ENCODE measurements at regions not wholly inside any gene's neighbourhood (a gene's known extent, or its start where the extent isn't known, plus 50 kb on each side); places are given as distances from the start of the nearest gene placed in this dataset.

DNA sequence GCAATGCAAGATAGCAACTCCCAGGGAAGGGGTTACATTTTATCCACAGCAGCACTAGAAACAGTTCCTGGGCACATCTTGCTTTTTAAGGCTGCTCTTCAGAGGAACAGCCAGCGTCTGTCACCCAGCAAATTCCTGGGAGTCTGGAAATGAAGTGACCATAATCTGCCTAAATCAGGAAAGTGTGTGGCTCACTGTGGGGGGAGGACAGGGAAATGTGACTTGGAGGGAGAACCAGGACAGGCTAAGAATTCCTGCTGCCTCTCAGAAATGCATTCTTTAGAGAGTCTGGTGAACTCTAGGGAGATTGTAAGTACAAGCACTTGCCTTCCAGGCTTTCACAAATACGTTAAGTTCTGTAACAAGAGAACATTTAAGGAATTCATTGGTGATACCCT is 364.3 kb upstream of the SPHKAP start:
- H3K27ac Mint-ChIP-seq (ENCODE audit: unreplicated experiment) = no peak overlapping the region
- Histone ChIP-seq H3K9me3 (no peaks in the 10 kb centered on the region), H3K4me3 (ENCODE audit: low read depth, low read length) (no peak overlapping the region), H3K27me3 (replicated peaks; ENCODE audit: control insufficient read depth, insufficient read depth, low read length) (no peaks in the 10 kb centered on the region), H3K4me1 (no peaks in the 10 kb centered on the region), H3K36me3 (ENCODE audit: control insufficient read depth, insufficient read depth, low read length) (no peaks in the 10 kb centered on the region)
- ChIA-PET CTCF (no interaction called here), POLR2A (no interaction called here)
- intact Hi-C loops (cut with micrococcal nuclease; ENCODE audit: unreplicated experiment) = no loop called here
- H3K4me3 Mint-ChIP-seq (ENCODE audit: unreplicated experiment) = no peak overlapping the region
- H3K27me3 Mint-ChIP-seq (ENCODE audit: insufficient read depth, unreplicated experiment) = peaks cover 11% of the 10 kb centered on the region
- no TSS peak for BruUV-seq (replicated peaks)
- H3K36me3 Mint-ChIP-seq (ENCODE audit: insufficient read depth, unreplicated experiment) = peaks cover 6% of the 10 kb centered on the region
- DNase-seq = no peak
- H3K9me3 Mint-ChIP-seq (ENCODE audit: unreplicated experiment) = no peaks in the 10 kb centered on the region
- H3K4me1 Mint-ChIP-seq (ENCODE audit: low read depth, unreplicated experiment) = no peaks in the 10 kb centered on the region
- TF ChIP-seq, protein P1, sequence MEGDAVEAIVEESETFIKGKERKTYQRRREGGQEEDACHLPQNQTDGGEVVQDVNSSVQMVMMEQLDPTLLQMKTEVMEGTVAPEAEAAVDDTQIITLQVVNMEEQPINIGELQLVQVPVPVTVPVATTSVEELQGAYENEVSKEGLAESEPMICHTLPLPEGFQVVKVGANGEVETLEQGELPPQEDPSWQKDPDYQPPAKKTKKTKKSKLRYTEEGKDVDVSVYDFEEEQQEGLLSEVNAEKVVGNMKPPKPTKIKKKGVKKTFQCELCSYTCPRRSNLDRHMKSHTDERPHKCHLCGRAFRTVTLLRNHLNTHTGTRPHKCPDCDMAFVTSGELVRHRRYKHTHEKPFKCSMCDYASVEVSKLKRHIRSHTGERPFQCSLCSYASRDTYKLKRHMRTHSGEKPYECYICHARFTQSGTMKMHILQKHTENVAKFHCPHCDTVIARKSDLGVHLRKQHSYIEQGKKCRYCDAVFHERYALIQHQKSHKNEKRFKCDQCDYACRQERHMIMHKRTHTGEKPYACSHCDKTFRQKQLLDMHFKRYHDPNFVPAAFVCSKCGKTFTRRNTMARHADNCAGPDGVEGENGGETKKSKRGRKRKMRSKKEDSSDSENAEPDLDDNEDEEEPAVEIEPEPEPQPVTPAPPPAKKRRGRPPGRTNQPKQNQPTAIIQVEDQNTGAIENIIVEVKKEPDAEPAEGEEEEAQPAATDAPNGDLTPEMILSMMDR (IDR thresholded peaks at IDR 0.05; ENCODE audit: insufficient read depth in 1 of 2, low read depth in 1 of 2, low read length in 1 of 2, severe bottlenecking in 1 of 2, unreplicated experiment in 1 of 2) = no peak

DNA sequence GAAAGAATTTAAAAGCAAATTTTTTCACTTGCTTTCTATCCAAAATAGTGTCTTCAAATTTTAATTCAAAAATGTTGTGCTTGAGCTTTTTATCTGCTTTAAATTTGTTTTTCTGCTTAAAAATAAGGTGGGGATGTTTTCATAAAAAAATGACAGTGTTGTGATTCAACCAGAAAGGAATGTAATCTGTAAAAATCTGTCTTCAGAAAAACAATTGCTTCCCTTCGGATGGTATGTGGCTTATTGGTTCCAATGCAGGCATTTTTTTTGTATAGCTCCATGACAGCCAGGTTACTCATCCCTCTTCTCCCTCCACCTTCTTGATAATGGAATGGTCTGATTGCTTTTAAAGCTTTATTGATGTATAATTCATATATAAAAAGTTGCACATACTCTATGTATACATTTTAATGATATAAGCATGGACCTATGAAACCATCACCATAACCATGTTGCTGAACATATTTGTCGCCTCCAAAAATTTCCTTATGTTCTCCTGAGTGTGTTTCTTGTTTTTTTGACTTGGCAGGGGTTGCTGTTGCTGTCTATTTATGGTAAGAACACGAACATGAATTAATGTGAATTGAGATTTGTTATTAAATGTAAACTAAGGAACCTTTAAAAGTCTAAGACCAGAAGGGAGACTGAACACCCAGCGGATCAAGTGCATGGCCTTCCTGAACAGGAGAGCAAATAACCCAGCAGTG is 363.7 kb upstream of the SPHKAP start:
- Histone ChIP-seq H3K9me3 (no peaks in the 10 kb centered on the region), H3K4me1 (no peaks in the 10 kb centered on the region), H3K36me3 (ENCODE audit: control insufficient read depth, insufficient read depth, low read length) (no peaks in the 10 kb centered on the region), H3K4me3 (ENCODE audit: low read depth, low read length) (no peak overlapping the region), H3K27me3 (replicated peaks; ENCODE audit: control insufficient read depth, insufficient read depth, low read length) (no peaks in the 10 kb centered on the region)
- BruUV-seq (replicated peaks) = no TSS peak
- DNase-seq = no peak
- Mint-ChIP-seq H3K36me3 (ENCODE audit: insufficient read depth, unreplicated experiment) (peaks cover 6% of the 10 kb centered on the region), H3K27ac (ENCODE audit: unreplicated experiment) (no peak overlapping the region), H3K9me3 (ENCODE audit: unreplicated experiment) (no peaks in the 10 kb centered on the region), H3K4me1 (ENCODE audit: low read depth, unreplicated experiment) (no peaks in the 10 kb centered on the region), H3K4me3 (ENCODE audit: unreplicated experiment) (no peak overlapping the region), H3K27me3 (ENCODE audit: insufficient read depth, unreplicated experiment) (peaks cover 11% of the 10 kb centered on the region)
- intact Hi-C loops (cut with micrococcal nuclease; ENCODE audit: unreplicated experiment) = no loop called here
- ChIA-PET POLR2A (no interaction called here), CTCF (no interaction called here)
- TF ChIP-seq, protein P1 (IDR thresholded peaks at IDR 0.05; ENCODE audit: insufficient read depth in 1 of 2, low read depth in 1 of 2, low read length in 1 of 2, severe bottlenecking in 1 of 2, unreplicated experiment in 1 of 2) = no peak

DNA sequence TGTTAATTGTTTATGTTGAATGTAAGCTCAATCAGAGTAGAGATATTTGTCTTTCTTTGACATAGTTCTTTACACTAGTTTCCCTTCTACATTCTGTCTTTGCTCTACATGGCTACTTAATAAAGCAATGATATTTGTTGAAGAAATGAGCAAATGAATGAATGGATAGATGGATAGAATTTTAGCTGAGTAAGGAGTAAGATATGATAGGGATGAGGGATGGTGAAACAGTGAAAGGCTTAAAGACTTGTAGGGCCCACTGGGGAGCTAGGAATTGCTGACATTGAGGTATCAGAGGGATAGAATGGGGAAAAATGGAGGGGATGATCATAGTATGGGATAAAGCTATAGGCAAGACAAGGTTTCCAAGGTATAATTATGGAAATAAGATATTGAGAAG is 361.6 kb upstream of the SPHKAP start:
- H3K4me1 ChIP-seq = no peaks in the 10 kb centered on the region
- H3K27ac Mint-ChIP-seq (ENCODE audit: unreplicated experiment) = no peak overlapping the region
- intact Hi-C loops (cut with micrococcal nuclease; ENCODE audit: unreplicated experiment) = no loop called here
- H3K36me3 ChIP-seq (ENCODE audit: control insufficient read depth, insufficient read depth, low read length) = no peaks in the 10 kb centered on the region
- no peaks in the 10 kb centered on the region for H3K9me3 ChIP-seq
- H3K4me3 Mint-ChIP-seq (ENCODE audit: unreplicated experiment) = no peak overlapping the region
- TF ChIP-seq, protein P1 (IDR thresholded peaks at IDR 0.05; ENCODE audit: insufficient read depth in 1 of 2, low read depth in 1 of 2, low read length in 1 of 2, severe bottlenecking in 1 of 2, unreplicated experiment in 1 of 2) = no peak
- ChIA-PET CTCF (no interaction called here), POLR2A (no interaction called here)
- no peak for DNase-seq
- H3K4me1 Mint-ChIP-seq (ENCODE audit: low read depth, unreplicated experiment) = no peaks in the 10 kb centered on the region
- H3K27me3 ChIP-seq (replicated peaks; ENCODE audit: control insufficient read depth, insufficient read depth, low read length) = no peaks in the 10 kb centered on the region
- H3K36me3 Mint-ChIP-seq (ENCODE audit: insufficient read depth, unreplicated experiment) = peaks cover 6% of the 10 kb centered on the region
- no TSS peak for BruUV-seq (replicated peaks)
- H3K9me3 Mint-ChIP-seq (ENCODE audit: unreplicated experiment) = no peaks in the 10 kb centered on the region
- no peaks in the 10 kb centered on the region for H3K27me3 Mint-ChIP-seq (ENCODE audit: insufficient read depth, unreplicated experiment)
- H3K4me3 ChIP-seq (ENCODE audit: low read depth, low read length) = no peak overlapping the region

Measured in Caco-2 (cell line).